Cardiac muscle cell (in vitro differentiated cells and primary cell): ENCODE measurements at regions not wholly inside any gene's neighbourhood (a gene's known extent, or its start where the extent isn't known, plus 50 kb on each side); places are given as distances from the start of the nearest gene placed in this dataset.
A peak's percentile ranks its signal among the peaks of the same experiment; 100 is the strongest.

ENCODE experiments used
- DNase-seq, 2 donors: peaks; one replicate each; pipeline versions ENCODE4 v3.0.0 to v3.0.0-alpha.2; 2010 to 2017; ENCODE audit warnings: low read depth in 1 of 2, low spot score in 1 of 2
- H3K27ac ChIP-seq: fragments of 200-600 bp; sonication (generic); 2 replicates; pipeline ENCODE4 v1.5.1; 2016
- H3K27me3 ChIP-seq: fragments of 200-600 bp; sonication (generic); 2 replicates; pipeline ENCODE4 v1.6.0; 2016; ENCODE audit warnings: control low read depth
- H3K36me3 ChIP-seq: fragments of 200-600 bp; sonication (generic); 2 replicates; pipeline ENCODE4 v1.5.1; 2016; ENCODE audit warnings: control low read depth
- H3K4me1 ChIP-seq: fragments of 200-600 bp; sonication (generic); 2 replicates; pipeline ENCODE4 v1.8.1; 2017; ENCODE audit warnings: low read depth, mild to moderate bottlenecking, mixed run types
- H3K4me3 ChIP-seq: fragments of 200-600 bp; sonication (generic); 2 replicates; pipeline ENCODE4 v1.5.1; 2016; ENCODE audit warnings: mild to moderate bottlenecking
- H3K9me3 ChIP-seq: fragments of 200-600 bp; sonication (generic); 2 replicates; pipeline ENCODE4 v1.5.1; 2017; ENCODE audit warnings: low read depth, mild to moderate bottlenecking, control low read depth
- TF ChIP-seq, protein P1 (sequence below): IDR thresholded peaks from 2 replicates; pipeline ENCODE4 v1.5.1; 2012; ENCODE audit warnings: low read depth, mild to moderate bottlenecking, low read length

DNA sequence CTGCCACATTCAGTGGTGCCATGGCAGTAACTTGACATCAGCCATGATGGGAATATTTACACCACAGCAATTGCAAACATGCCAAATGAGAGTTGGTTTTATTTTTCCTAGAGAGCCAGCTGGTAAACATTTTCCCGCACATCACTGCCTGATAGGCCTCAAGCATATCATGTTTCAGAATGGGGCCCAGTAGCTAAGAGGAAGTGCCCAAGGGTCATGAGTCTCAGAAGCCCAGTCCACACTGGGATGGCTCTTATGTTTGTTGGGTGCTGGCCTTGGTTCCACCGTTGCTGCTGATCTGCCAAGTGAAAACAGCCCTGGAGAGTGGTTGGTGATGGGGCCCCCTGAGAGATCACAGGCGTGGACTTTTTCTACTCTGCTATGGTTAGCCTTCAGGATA is 64.3 kb upstream of the NAV2 start:
- Histone ChIP-seq H3K9me3 (no peaks in the 10 kb centered on the region), H3K4me1 (peaks cover 17% of the 10 kb centered on the region)
- TF ChIP-seq, protein P1, sequence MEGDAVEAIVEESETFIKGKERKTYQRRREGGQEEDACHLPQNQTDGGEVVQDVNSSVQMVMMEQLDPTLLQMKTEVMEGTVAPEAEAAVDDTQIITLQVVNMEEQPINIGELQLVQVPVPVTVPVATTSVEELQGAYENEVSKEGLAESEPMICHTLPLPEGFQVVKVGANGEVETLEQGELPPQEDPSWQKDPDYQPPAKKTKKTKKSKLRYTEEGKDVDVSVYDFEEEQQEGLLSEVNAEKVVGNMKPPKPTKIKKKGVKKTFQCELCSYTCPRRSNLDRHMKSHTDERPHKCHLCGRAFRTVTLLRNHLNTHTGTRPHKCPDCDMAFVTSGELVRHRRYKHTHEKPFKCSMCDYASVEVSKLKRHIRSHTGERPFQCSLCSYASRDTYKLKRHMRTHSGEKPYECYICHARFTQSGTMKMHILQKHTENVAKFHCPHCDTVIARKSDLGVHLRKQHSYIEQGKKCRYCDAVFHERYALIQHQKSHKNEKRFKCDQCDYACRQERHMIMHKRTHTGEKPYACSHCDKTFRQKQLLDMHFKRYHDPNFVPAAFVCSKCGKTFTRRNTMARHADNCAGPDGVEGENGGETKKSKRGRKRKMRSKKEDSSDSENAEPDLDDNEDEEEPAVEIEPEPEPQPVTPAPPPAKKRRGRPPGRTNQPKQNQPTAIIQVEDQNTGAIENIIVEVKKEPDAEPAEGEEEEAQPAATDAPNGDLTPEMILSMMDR: no peak

DNA sequence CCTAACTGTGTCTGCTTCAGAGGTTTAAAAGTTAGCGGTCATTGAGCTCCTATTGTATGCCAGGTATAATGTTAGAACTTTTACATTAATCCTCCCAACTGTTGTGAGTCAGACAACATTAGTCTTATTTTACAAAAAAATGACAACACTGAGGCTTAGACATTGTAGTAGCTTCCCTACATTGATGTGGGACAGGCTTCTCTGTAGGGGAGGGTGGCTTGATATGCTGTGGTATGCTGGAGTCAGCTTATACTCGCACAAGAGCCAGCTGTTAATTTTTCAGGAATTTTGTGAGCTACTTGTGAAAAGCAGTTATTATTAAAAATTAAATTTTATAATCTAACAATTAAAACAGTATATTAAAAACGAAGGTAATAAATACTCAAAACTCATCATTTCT is 64.8 kb upstream of the NAV2 start:
- peaks cover 13% of the 10 kb centered on the region for H3K4me1 ChIP-seq
- TF ChIP-seq, protein P1: no peak

More for the DNA sequence above, 64.3 kb upstream of the NAV2 start:
- Histone ChIP-seq H3K27ac (no peak overlapping the region), H3K27me3 (peaks cover 80% of the 10 kb centered on the region), H3K36me3 (no peaks in the 10 kb centered on the region), H3K4me3 (no peak overlapping the region)
- no peak for DNase-seq

DNA sequence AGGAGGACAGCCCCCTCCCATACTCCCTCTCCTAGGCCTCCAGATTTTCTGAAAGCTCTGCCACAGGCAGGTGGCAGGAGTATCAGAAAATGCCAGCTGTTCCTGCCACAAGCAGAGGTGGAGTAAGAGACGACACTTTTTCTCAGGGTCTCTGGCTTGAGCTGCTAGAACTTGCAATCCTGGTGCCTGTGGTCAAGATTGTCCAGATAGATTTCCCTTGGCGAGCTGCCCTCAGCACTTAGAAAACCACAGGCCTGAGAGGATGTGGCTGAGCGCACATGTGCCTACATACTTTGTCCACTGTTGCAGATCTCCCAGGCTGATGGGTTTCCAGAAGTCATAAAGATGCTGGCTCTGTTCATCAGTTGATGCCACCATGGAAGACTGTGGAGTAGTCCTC is 65.7 kb upstream of the NAV2 start:
- TF ChIP-seq, protein P1: no peak
- H3K27me3 ChIP-seq: peaks cover 81% of the 10 kb centered on the region
- H3K4me1 ChIP-seq: peaks cover 6% of the 10 kb centered on the region
- no peaks in the 10 kb centered on the region for H3K9me3 ChIP-seq
- H3K36me3 ChIP-seq: no peaks in the 10 kb centered on the region
- H3K27ac ChIP-seq: no peak overlapping the region
- DNase-seq: peak in 1 of 2 donors; percentile 93
- no peak overlapping the region for H3K4me3 ChIP-seq

More for the DNA sequence above, 64.8 kb upstream of the NAV2 start:
- Histone ChIP-seq H3K27me3 (peaks cover 80% of the 10 kb centered on the region), H3K9me3 (no peaks in the 10 kb centered on the region), H3K36me3 (no peaks in the 10 kb centered on the region), H3K4me3 (no peak overlapping the region), H3K27ac (no peak overlapping the region)
- no peak for DNase-seq

DNA sequence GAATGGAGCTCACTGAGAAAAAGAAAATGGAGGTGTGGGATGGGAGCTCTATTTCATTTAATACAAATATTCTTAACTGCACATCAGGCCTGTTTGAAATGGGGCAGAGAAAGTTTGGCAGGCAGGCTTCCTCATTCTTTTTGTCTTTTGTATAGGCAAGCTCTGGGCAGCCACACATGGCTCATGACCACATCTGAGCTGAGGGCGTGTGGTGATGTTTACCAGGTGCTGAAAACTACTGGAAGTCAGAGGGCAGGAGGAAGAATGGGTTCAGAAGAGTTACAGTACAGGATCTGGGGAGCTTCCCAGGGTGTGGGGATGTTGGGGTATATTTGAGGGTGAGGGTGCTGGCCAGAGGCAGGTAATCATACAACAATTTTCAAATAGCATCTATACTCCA is 66.3 kb upstream of the NAV2 start:
- TF ChIP-seq, protein P1: no peak
- Histone ChIP-seq H3K4me3 (no peak overlapping the region), H3K27me3 (peaks cover 85% of the 10 kb centered on the region), H3K9me3 (no peaks in the 10 kb centered on the region), H3K27ac (no peak overlapping the region), H3K36me3 (no peaks in the 10 kb centered on the region), H3K4me1 (peaks cover 1% of the 10 kb centered on the region)
- peak in 1 of 2 donors; percentile 40 for DNase-seq

DNA sequence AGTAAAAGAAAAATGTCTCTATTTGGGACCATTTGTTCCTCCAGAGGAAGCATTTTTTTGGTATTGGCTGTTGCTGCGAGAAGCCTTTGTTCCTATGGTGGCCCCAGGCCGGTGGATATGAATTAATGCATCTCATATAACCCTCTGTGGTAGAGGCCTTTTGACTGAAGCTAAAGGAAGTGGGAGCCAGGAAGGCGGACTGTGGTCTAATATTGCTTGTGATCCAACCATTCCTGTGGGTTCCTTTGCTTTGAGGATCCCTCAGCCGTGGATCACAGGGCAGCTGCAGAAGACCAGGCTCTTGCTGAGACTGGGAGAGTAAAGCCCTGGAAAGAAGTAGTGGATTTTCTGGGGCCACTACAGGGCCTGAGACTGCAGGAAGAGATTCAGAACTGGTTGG is 68.3 kb upstream of the NAV2 start:
- DNase-seq: no peak
- H3K9me3 ChIP-seq: no peaks in the 10 kb centered on the region
- no peaks in the 10 kb centered on the region for H3K4me1 ChIP-seq
- no peaks in the 10 kb centered on the region for H3K36me3 ChIP-seq
- H3K4me3 ChIP-seq: no peak overlapping the region
- H3K27me3 ChIP-seq: peaks cover 93% of the 10 kb centered on the region
- H3K27ac ChIP-seq: no peak overlapping the region
- TF ChIP-seq, protein P1: no peak
